Ishikawa (cell line): ENCODE measurements at regions not wholly inside any gene's neighbourhood (a gene's known extent, or its start where the extent isn't known, plus 50 kb on each side); places are given as distances from the start of the nearest gene placed in this dataset.

ENCODE experiments used
- CREB1 ChIP-seq: IDR thresholded peaks from 2 replicates; pipeline ENCODE4 v1.6.1; 2012; ENCODE audit warnings: low read depth
- EP300 ChIP-seq: IDR thresholded peaks from 2 replicates; pipeline ENCODE4 v1.6.1; 2012; ENCODE audit warnings: borderline replicate concordance
- NFIC ChIP-seq: IDR thresholded peaks from 2 replicates; pipeline ENCODE4 v1.6.1; 2012
- RAD21 ChIP-seq: IDR thresholded peaks from 2 replicates; pipeline ENCODE4 v1.6.1; 2012; ENCODE audit warnings: low read depth
- TAF1 ChIP-seq: IDR thresholded peaks from 2 replicates; pipeline ENCODE4 v1.6.1; 2012; ENCODE audit warnings: low read depth, mild to moderate bottlenecking
- TEAD4 ChIP-seq: IDR thresholded peaks from 2 replicates; pipeline ENCODE4 v1.6.1; 2012
- YY1 ChIP-seq: IDR thresholded peaks from 2 replicates; pipeline ENCODE4 v1.6.1; 2012; ENCODE audit warnings: low read depth
- ZBTB7A ChIP-seq: IDR thresholded peaks from 2 replicates; pipeline ENCODE4 v1.6.1; 2012; ENCODE audit warnings: low read depth
- TF ChIP-seq, protein P1 (sequence below): IDR thresholded peaks from 2 replicates; pipeline ENCODE4 v1.6.1; 2012; ENCODE audit warnings: low read depth, mild to moderate bottlenecking
- TF ChIP-seq, protein P2 (sequence below): IDR thresholded peaks from 2 replicates; pipeline ENCODE4 v1.6.1; 2012
- TF ChIP-seq, protein P3 (sequence below): IDR thresholded peaks from 2 replicates; pipeline ENCODE4 v1.6.1; 2012

DNA sequence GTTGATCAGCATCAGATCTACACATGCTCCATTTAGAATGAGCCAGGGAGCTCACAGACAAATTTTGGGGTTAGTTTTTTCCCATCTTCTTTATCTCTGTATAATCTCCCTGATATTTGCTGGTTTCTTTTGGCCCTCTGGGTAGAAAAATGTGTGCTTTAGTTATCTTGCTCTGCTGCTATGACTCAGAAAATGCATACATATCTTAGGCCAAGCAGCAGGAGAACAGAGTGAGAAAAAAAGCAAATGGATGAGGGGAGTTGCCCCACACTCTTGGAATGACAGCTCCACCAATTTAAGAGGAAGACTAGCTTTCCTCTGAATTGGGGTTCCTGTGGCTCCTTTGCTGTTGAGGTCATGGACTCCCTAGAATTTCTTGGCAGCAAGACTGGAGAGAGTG is 331.8 kb downstream of the KCNJ3 start:
- TF ChIP-seq CREB1 (no peak), EP300 (no peak), YY1 (no peak), TEAD4 (no peak), ZBTB7A (no peak), NFIC (no peak), TAF1 (no peak), RAD21 (no peak)
- TF ChIP-seq, protein P1, sequence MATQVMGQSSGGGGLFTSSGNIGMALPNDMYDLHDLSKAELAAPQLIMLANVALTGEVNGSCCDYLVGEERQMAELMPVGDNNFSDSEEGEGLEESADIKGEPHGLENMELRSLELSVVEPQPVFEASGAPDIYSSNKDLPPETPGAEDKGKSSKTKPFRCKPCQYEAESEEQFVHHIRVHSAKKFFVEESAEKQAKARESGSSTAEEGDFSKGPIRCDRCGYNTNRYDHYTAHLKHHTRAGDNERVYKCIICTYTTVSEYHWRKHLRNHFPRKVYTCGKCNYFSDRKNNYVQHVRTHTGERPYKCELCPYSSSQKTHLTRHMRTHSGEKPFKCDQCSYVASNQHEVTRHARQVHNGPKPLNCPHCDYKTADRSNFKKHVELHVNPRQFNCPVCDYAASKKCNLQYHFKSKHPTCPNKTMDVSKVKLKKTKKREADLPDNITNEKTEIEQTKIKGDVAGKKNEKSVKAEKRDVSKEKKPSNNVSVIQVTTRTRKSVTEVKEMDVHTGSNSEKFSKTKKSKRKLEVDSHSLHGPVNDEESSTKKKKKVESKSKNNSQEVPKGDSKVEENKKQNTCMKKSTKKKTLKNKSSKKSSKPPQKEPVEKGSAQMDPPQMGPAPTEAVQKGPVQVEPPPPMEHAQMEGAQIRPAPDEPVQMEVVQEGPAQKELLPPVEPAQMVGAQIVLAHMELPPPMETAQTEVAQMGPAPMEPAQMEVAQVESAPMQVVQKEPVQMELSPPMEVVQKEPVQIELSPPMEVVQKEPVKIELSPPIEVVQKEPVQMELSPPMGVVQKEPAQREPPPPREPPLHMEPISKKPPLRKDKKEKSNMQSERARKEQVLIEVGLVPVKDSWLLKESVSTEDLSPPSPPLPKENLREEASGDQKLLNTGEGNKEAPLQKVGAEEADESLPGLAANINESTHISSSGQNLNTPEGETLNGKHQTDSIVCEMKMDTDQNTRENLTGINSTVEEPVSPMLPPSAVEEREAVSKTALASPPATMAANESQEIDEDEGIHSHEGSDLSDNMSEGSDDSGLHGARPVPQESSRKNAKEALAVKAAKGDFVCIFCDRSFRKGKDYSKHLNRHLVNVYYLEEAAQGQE: no peak
- TF ChIP-seq, protein P2, sequence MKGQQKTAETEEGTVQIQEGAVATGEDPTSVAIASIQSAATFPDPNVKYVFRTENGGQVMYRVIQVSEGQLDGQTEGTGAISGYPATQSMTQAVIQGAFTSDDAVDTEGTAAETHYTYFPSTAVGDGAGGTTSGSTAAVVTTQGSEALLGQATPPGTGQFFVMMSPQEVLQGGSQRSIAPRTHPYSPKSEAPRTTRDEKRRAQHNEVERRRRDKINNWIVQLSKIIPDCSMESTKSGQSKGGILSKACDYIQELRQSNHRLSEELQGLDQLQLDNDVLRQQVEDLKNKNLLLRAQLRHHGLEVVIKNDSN: no peak
- TF ChIP-seq, protein P3, sequence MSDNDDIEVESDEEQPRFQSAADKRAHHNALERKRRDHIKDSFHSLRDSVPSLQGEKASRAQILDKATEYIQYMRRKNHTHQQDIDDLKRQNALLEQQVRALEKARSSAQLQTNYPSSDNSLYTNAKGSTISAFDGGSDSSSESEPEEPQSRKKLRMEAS: no peak
